ENCODE measurements at regions not wholly inside any gene's neighbourhood (a gene's known extent, or its start where the extent isn't known, plus 50 kb on each side); places are given as distances from the start of the nearest gene placed in this dataset.

DNA sequence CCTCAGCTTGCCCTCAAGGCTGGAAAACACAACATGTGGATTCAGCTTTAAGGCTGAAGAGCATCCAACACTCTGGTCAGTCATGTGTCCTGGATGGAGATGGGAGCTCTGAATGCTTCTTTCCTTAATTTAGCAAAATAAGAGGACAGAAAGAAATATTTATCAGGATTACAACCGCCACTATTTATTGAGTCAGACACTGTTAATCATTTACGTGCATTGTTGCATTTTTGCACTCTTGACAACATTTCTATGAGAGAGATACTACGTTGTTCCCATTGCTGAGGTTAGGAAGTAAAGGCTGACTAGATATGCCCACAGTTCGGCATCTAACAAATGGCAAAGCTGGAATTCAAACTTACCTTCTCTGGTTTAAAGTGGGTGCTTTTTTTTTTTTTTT is 101.8 kb upstream of the KMT2C start:
- Histone ChIP-seq H3K9me3 (ENCODE audit: insufficient read depth, low read depth) (no peaks in the 10 kb centered on the region), H3K27ac (no peak overlapping the region), H3K4me3 (no peak overlapping the region), H3K4me2 (no peak overlapping the region), H3F3A (ENCODE audit: insufficient read depth, low read depth) (peaks cover 11% of the 10 kb centered on the region), H3K79me2 (ENCODE audit: low read depth) (no peaks in the 10 kb centered on the region), H3K9me2 (ENCODE audit: insufficient read depth) (no peaks in the 10 kb centered on the region), H3K4me1 (replicated peaks; ENCODE audit: insufficient read depth) (peaks cover 12% of the 10 kb centered on the region), H3K27me3 (ENCODE audit: insufficient read depth, low read depth) (no peaks in the 10 kb centered on the region), H4K20me1 (ENCODE audit: insufficient read depth) (no peaks in the 10 kb centered on the region), H2AFZ (no peak overlapping the region), H3K36me3 (ENCODE audit: low read depth) (no peaks in the 10 kb centered on the region)
- no TSS peak for BruUV-seq (replicated peaks)
- ChIA-PET CTCF (interaction anchor here (0.6 kb wide), 2 partner anchors 20 to 171 kb away, joined by 4 to 6 read pairs; no protein-coding TSS in a partner anchor), POLR2A (ENCODE audit: unreplicated experiment) (no interaction called here)
- DNase-seq = no peak
- TF ChIP-seq, protein P1, sequence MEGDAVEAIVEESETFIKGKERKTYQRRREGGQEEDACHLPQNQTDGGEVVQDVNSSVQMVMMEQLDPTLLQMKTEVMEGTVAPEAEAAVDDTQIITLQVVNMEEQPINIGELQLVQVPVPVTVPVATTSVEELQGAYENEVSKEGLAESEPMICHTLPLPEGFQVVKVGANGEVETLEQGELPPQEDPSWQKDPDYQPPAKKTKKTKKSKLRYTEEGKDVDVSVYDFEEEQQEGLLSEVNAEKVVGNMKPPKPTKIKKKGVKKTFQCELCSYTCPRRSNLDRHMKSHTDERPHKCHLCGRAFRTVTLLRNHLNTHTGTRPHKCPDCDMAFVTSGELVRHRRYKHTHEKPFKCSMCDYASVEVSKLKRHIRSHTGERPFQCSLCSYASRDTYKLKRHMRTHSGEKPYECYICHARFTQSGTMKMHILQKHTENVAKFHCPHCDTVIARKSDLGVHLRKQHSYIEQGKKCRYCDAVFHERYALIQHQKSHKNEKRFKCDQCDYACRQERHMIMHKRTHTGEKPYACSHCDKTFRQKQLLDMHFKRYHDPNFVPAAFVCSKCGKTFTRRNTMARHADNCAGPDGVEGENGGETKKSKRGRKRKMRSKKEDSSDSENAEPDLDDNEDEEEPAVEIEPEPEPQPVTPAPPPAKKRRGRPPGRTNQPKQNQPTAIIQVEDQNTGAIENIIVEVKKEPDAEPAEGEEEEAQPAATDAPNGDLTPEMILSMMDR (conservative IDR thresholded peaks at IDR 0.05) = no peak
- TF ChIP-seq EZH2 (IDR thresholded peaks at IDR 0.05; ENCODE audit: low read depth) = no peak
- intact Hi-C loops (cut with micrococcal nuclease; ENCODE audit: unreplicated experiment) = no loop called here

DNA sequence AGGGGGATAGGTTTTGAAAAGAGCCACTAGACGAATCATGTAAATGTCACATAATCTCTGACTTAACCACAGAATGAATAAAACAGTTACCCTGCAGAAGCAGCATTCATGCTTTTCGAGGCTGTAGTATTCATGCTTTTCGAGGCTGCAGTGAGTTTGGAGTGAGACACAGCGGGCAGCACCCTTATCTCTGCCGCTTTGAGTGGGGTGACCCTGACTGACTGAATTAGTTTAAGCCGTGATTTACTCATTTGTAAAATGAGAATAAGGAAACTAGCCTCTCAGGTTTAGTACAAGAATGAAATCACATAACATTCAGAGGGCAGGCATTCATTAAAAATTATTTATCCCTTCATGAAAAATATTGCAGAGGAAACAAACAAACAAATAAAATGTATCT is 92.8 kb upstream of the KMT2C start:
- Histone ChIP-seq H3K4me3 (no peak overlapping the region), H4K20me1 (ENCODE audit: insufficient read depth) (no peaks in the 10 kb centered on the region), H3K36me3 (ENCODE audit: low read depth) (no peaks in the 10 kb centered on the region), H3K79me2 (ENCODE audit: low read depth) (no peaks in the 10 kb centered on the region), H3K4me1 (replicated peaks; ENCODE audit: insufficient read depth) (no peaks in the 10 kb centered on the region), H3K9me3 (ENCODE audit: insufficient read depth, low read depth) (no peaks in the 10 kb centered on the region), H3K27ac (no peak overlapping the region), H3K27me3 (ENCODE audit: insufficient read depth, low read depth) (no peaks in the 10 kb centered on the region), H3F3A (ENCODE audit: insufficient read depth, low read depth) (no peaks in the 10 kb centered on the region), H2AFZ (no peak overlapping the region), H3K9me2 (ENCODE audit: insufficient read depth) (no peaks in the 10 kb centered on the region), H3K4me2 (no peak overlapping the region)
- no peak for DNase-seq
- TF ChIP-seq, protein P1 (conservative IDR thresholded peaks at IDR 0.05) = no peak
- TF ChIP-seq EZH2 (IDR thresholded peaks at IDR 0.05; ENCODE audit: low read depth) = no peak
- no TSS peak for BruUV-seq (replicated peaks)
- ChIA-PET CTCF (no interaction called here), POLR2A (ENCODE audit: unreplicated experiment) (no interaction called here)
- intact Hi-C loops (cut with micrococcal nuclease; ENCODE audit: unreplicated experiment) = no loop called here

DNA sequence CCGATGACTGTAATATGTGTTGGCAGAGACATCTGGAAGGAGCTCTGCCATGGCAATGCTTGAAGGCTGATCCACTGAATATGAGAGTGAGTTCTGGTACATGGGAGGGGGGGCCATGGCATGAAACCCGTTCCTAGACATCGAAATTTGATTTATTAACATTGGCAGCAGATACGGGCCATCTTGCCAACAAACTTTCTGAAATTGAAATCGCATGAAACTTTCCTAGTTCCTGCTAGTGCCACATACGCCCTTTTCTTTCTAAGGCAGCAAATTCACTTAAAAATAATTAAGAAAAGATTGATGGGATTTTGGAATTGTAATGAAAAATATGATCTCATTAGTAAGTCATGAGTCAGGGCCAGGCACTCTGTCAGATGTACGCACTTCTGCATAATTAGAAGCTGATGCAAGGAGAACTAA is 91.8 kb upstream of the KMT2C start:
- BruUV-seq (replicated peaks) = no TSS peak

More for the DNA sequence above, 91.8 kb upstream of the KMT2C start:
- Histone ChIP-seq H4K20me1 (ENCODE audit: insufficient read depth) (no peaks in the 10 kb centered on the region), H3K36me3 (ENCODE audit: low read depth) (no peaks in the 10 kb centered on the region), H2AFZ (no peak overlapping the region), H3K4me3 (no peak overlapping the region), H3F3A (ENCODE audit: insufficient read depth, low read depth) (no peaks in the 10 kb centered on the region), H3K27ac (no peak overlapping the region), H3K79me2 (ENCODE audit: low read depth) (no peaks in the 10 kb centered on the region), H3K4me2 (no peak overlapping the region), H3K9me3 (ENCODE audit: insufficient read depth, low read depth) (no peaks in the 10 kb centered on the region), H3K4me1 (replicated peaks; ENCODE audit: insufficient read depth) (no peaks in the 10 kb centered on the region; the same call in 1 of the 2 replicates), H3K27me3 (ENCODE audit: insufficient read depth, low read depth) (no peaks in the 10 kb centered on the region), H3K9me2 (ENCODE audit: insufficient read depth) (no peaks in the 10 kb centered on the region)
- POLR2A ChIA-PET (ENCODE audit: unreplicated experiment) = no interaction called here
- TF ChIP-seq, protein P1 (conservative IDR thresholded peaks at IDR 0.05) = no peak
- TF ChIP-seq EZH2 (IDR thresholded peaks at IDR 0.05; ENCODE audit: low read depth) = no peak
- DNase-seq = peak in 1 of 2 experiments; percentile 34
- CTCF ChIA-PET = interaction anchor here (0.6 kb wide), 1 partner anchor 79 kb away, joined by 3 read pairs; no protein-coding TSS in a partner anchor
- intact Hi-C loops (cut with micrococcal nuclease; ENCODE audit: unreplicated experiment) = no loop called here
